IMR-90 (cell line): ENCODE measurements at regions not wholly inside any gene's neighbourhood (a gene's known extent, or its start where the extent isn't known, plus 50 kb on each side); places are given as distances from the start of the nearest gene placed in this dataset.

Source experiments
- ATAC-seq: fragments of 200-7000 bp; cut with Tn5 transposase; 2 replicates; pipeline ENCODE4 v1.9.1; 2020; ENCODE audit warnings: low read depth, mild to moderate bottlenecking, moderate library complexity
- BruUV-seq: library from RNA; stranded (reverse); fragments of 400-500 nt; replicated peaks from 2 replicates; lab custom pipeline; 2021; lab: Mats Ljungman, UMichigan
- CTCF ChIA-PET: fragments of 300-600 bp; formaldehyde crosslinking; extraction: SDS; loops from one replicate; lab custom pipeline; 2021; ENCODE audit warnings: antibody characterized with exemption; lab: Yijun Ruan, JAX
- POLR2A ChIA-PET: fragments of 300-600 bp; sonication (Branson Sonifier 250); formaldehyde crosslinking; loops from one replicate; lab custom pipeline; 2022; ENCODE audit warnings: antibody characterized with exemption; ENCODE audit not compliant: unreplicated experiment; lab: Charles Lee
- DNase-seq: peaks from one replicate; pipeline ENCODE4 v3.0.0; 2013
- H2AFZ ChIP-seq: replicated peaks from 2 replicates; pipeline ENCODE3; 2013; ENCODE audit warnings: low read length, mild to moderate bottlenecking; ENCODE audit not compliant: poor library complexity
- H2AK5ac ChIP-seq: 2 replicates; pipeline ENCODE4 v1.6.1; 2013; ENCODE audit warnings: low read depth, low read length, inconsistent platforms
- H2AK9ac ChIP-seq: replicated peaks from 2 replicates; pipeline ENCODE3; 2013; ENCODE audit warnings: mild to moderate bottlenecking, low read depth, low read length, moderate library complexity; ENCODE audit not compliant: poor library complexity
- H2BK120ac ChIP-seq: 2 replicates; pipeline ENCODE4 v1.6.1; 2013; ENCODE audit warnings: low read depth, low read length, inconsistent platforms
- H2BK15ac ChIP-seq: 3 replicates; pipeline ENCODE4 v1.6.1; 2013; ENCODE audit warnings: low read depth, low read length, inconsistent platforms
- H2BK20ac ChIP-seq: 2 replicates; pipeline ENCODE4 v1.6.1; 2013; ENCODE audit warnings: low read depth, mild to moderate bottlenecking, inconsistent platforms, low read length, moderate library complexity
- H2BK5ac ChIP-seq: 2 replicates; pipeline ENCODE4 v1.6.1; 2013; ENCODE audit warnings: mild to moderate bottlenecking, low read depth, low read length, inconsistent platforms; ENCODE audit not compliant: poor library complexity, severe bottlenecking
- H3K14ac ChIP-seq: replicated peaks from 2 replicates; pipeline ENCODE4 v1.6.1; 2013; ENCODE audit warnings: low read depth, low read length, inconsistent platforms
- H3K18ac ChIP-seq: 2 replicates; pipeline ENCODE4 v1.6.1; 2013; ENCODE audit warnings: low read depth, low read length, control low read depth
- H3K23ac ChIP-seq: 2 replicates; pipeline ENCODE4 v1.6.1; 2013; ENCODE audit warnings: low read depth, low read length, inconsistent platforms
- H3K27ac ChIP-seq: 2 replicates; pipeline ENCODE4 v1.5.1; 2013; ENCODE audit warnings: mild to moderate bottlenecking, control low read depth, low read length; ENCODE audit not compliant: insufficient read depth
- H3K27me3 ChIP-seq: 2 replicates; pipeline ENCODE4 v1.6.1; 2013; ENCODE audit warnings: low read length; ENCODE audit not compliant: control insufficient read depth, insufficient read depth
- H3K36me3 ChIP-seq: 2 replicates; pipeline ENCODE4 v1.6.1; 2013; ENCODE audit warnings: low read length, mixed read lengths; ENCODE audit not compliant: control insufficient read depth, insufficient read depth
- H3K4ac ChIP-seq: 2 replicates; pipeline ENCODE4 v1.6.1; 2013; ENCODE audit warnings: low read depth, low read length, inconsistent platforms
- H3K4me1 ChIP-seq: 2 replicates; pipeline ENCODE4 v1.6.1; 2013; ENCODE audit warnings: low read length, mixed read lengths; ENCODE audit not compliant: control insufficient read depth, insufficient read depth
- H3K4me2 ChIP-seq: 2 replicates; pipeline ENCODE4 v1.6.1; 2013; ENCODE audit warnings: low read depth, mild to moderate bottlenecking, control low read depth, low read length, moderate library complexity
- H3K4me3 ChIP-seq: 2 replicates; pipeline ENCODE4 v1.5.1; 2013; ENCODE audit warnings: low read depth, mild to moderate bottlenecking, control low read depth, low read length, moderate library complexity; ENCODE audit not compliant: insufficient read depth
- H3K56ac ChIP-seq: 2 replicates; pipeline ENCODE4 v1.6.1; 2013; ENCODE audit warnings: low read length, inconsistent platforms; ENCODE audit not compliant: insufficient read depth; ENCODE audit errors: extremely low read depth
- H3K79me1 ChIP-seq, 2 experiments: 2 replicates each; pipeline ENCODE4 v1.6.1; 2013; ENCODE audit warnings: low read length in 2 of 2, inconsistent platforms in 1 of 2, low read depth in 1 of 2
- H3K9ac ChIP-seq: 2 replicates; pipeline ENCODE4 v1.6.1; 2013; ENCODE audit warnings: low read depth, low read length, control low read depth
- H3K9me1 ChIP-seq: 2 replicates; pipeline ENCODE4 v1.6.1; 2013; ENCODE audit warnings: low read length, inconsistent platforms; ENCODE audit not compliant: insufficient read depth
- H3K9me3 ChIP-seq: 2 replicates; pipeline ENCODE4 v1.6.1; 2013; ENCODE audit warnings: low read length; ENCODE audit not compliant: control insufficient read depth, insufficient read depth
- H4K20me1 ChIP-seq: 2 replicates; pipeline ENCODE4 v1.6.1; 2013; ENCODE audit warnings: low read length, inconsistent platforms; ENCODE audit not compliant: insufficient read depth
- H4K5ac ChIP-seq: 2 replicates; pipeline ENCODE4 v1.6.1; 2013; ENCODE audit warnings: mild to moderate bottlenecking, low read depth, low read length, control low read depth
- H4K8ac ChIP-seq, 2 experiments: 2 replicates each; pipeline ENCODE4 v1.6.1; 2013; ENCODE audit warnings: low read depth in 2 of 2, low read length in 2 of 2, control low read depth in 1 of 2, inconsistent platforms in 1 of 2
- H4K91ac ChIP-seq: 2 replicates; pipeline ENCODE4 v1.6.1; 2013; ENCODE audit warnings: low read depth, low read length, inconsistent platforms; ENCODE audit not compliant: insufficient read depth
- BHLHE40 ChIP-seq: fragments of 150-350 bp; IDR thresholded peaks from 2 replicates; pipeline ENCODE4 v1.6.1; 2016; ENCODE audit warnings: mild to moderate bottlenecking, low read depth, low read length
- CEBPB ChIP-seq: IDR thresholded peaks from 2 replicates; pipeline ENCODE4 v1.6.1; 2012; ENCODE audit warnings: low read depth, low read length, improper control_type of control experiment
- CHD1 ChIP-seq: IDR thresholded peaks from 2 replicates; pipeline ENCODE4 v1.6.1; 2012; ENCODE audit warnings: low read depth, low read length, improper control_type of control experiment
- CTCF ChIP-seq: conservative IDR thresholded peaks from 2 replicates; pipeline ENCODE4 v1.5.1; 2012; ENCODE audit warnings: mild to moderate bottlenecking, low read depth, low read length, improper control_type of control experiment
- ELK1 ChIP-seq: fragments of 150-350 bp; IDR thresholded peaks from 2 replicates; pipeline ENCODE4 v1.6.1; 2016; ENCODE audit warnings: low read depth, mild to moderate bottlenecking, low read length, moderate library complexity, borderline replicate concordance
- FOS ChIP-seq: fragments of 150-350 bp; IDR thresholded peaks from 2 replicates; pipeline ENCODE4 v1.6.1; 2016; ENCODE audit warnings: low read depth, low read length
- MAFK ChIP-seq: IDR thresholded peaks from 2 replicates; pipeline ENCODE4 v1.6.1; 2012; ENCODE audit warnings: low read depth, low read length, improper control_type of control experiment
- MAZ ChIP-seq: IDR thresholded peaks from 2 replicates; pipeline ENCODE4 v1.6.1; 2012; ENCODE audit warnings: low read depth, mild to moderate bottlenecking, low read length, improper control_type of control experiment, moderate library complexity, borderline replicate concordance
- MXI1 ChIP-seq: IDR thresholded peaks from 2 replicates; pipeline ENCODE4 v1.6.1; 2012; ENCODE audit warnings: low read depth, mild to moderate bottlenecking, low read length, moderate library complexity, borderline replicate concordance
- NFE2L2 ChIP-seq: fragments of 150-350 bp; IDR thresholded peaks from 2 replicates; pipeline ENCODE4 v1.6.1; 2016; ENCODE audit warnings: low read depth, mild to moderate bottlenecking, low read length
- POLR2A ChIP-seq: IDR thresholded peaks from 2 replicates; pipeline ENCODE4 v1.6.1; 2012; ENCODE audit warnings: mild to moderate bottlenecking, low read depth, low read length
- RAD21 ChIP-seq: IDR thresholded peaks from 2 replicates; pipeline ENCODE4 v1.6.1; 2012; ENCODE audit warnings: low read length, improper control_type of control experiment
- RCOR1 ChIP-seq: IDR thresholded peaks from 2 replicates; pipeline ENCODE4 v1.6.1; 2012; ENCODE audit warnings: mild to moderate bottlenecking, low read length, improper control_type of control experiment; ENCODE audit not compliant: insufficient replicate concordance
- RFX5 ChIP-seq: IDR thresholded peaks from 2 replicates; pipeline ENCODE4 v1.8.0; 2012; ENCODE audit warnings: low read depth, mild to moderate bottlenecking, low read length, moderate library complexity
- SMC3 ChIP-seq: fragments of 150-350 bp; IDR thresholded peaks from 2 replicates; pipeline ENCODE4 v1.6.1; 2016; ENCODE audit warnings: low read depth, mild to moderate bottlenecking, antibody characterized with exemption, low read length, moderate library complexity
- USF2 ChIP-seq: fragments of 150-350 bp; IDR thresholded peaks from 2 replicates; pipeline ENCODE4 v1.6.1; 2017; ENCODE audit warnings: mild to moderate bottlenecking, antibody characterized with exemption, low read length, low read depth
- WGBS, 2 experiments: methylation state at CpG; one replicate each; pipeline versions ENCODE4 v1.1.5 to v1.1.7; 2013; ENCODE audit warnings: missing lambda C conversion rate in 2 of 2; ENCODE audit not compliant: insufficient read length in 1 of 2; ENCODE audit errors: extremely low coverage in 2 of 2; 5-methylcytosine and 5-hydroxymethylcytosine counted together
- dilution Hi-C: fragments of 300-500 bp; cut with HindIII; formaldehyde crosslinking; loops from one replicate; pipeline ENCODE4 v1.14.3; 2018; ENCODE audit warnings: low sequenced_read_pairs; ENCODE audit not compliant: unreplicated experiment
- in situ Hi-C: fragments of 300-500 bp; cut with MboI; formaldehyde crosslinking; loops from 3 replicates; pipeline ENCODE4 v1.14.3; 2019; ENCODE audit warnings: low sequenced_read_pairs, inconsistent platforms, mixed read lengths
- intact Hi-C: fragments of 100-400 bp; cut with micrococcal nuclease; formaldehyde crosslinking; loops from 2 replicates; pipeline ENCODE4 v1.10.0; 2022

- Histone ChIP-seq H3K4me2 (no peak overlapping the region), H2AK5ac (no peak overlapping the region), H3K9me3 (0 out of 2 replicates have a peak, but pooled peaks cover 3% of the 10 kb centered on the region), H2BK5ac (no peak overlapping the region), H3K9me1 (no peaks in the 10 kb centered on the region), H2BK120ac (no peak overlapping the region), H3K14ac (no peak overlapping the region), H3K23ac (no peak overlapping the region), H2AK9ac (no peak overlapping the region), H4K8ac (no peak overlapping the region), H2AFZ (no peak overlapping the region), H3K56ac (no peak overlapping the region), H4K20me1 (no peaks in the 10 kb centered on the region), H3K4ac (no peak overlapping the region), H3K36me3 (no peaks in the 10 kb centered on the region), H3K79me1 (peaks cover 3 to 6% of the 10 kb centered on the region in 2 experiments; a peak in 2 of 4 replicates), H4K91ac (no peak overlapping the region), H2BK15ac (no peak overlapping the region), H3K18ac (no peak overlapping the region), H3K27ac (no peak overlapping the region), H3K9ac (no peak overlapping the region), H2BK20ac (no peak overlapping the region), H3K4me1 (no peaks in the 10 kb centered on the region), H3K27me3 (no peaks in the 10 kb centered on the region), H4K5ac (no peak overlapping the region), H3K4me3 (no peak overlapping the region)
- DNase-seq = no peak
- TF ChIP-seq RAD21 = no peak
- no peak for TF ChIP-seq RFX5
- TF ChIP-seq USF2 = no peak
- no peak for TF ChIP-seq BHLHE40
- no peak for TF ChIP-seq CTCF
- TF ChIP-seq CHD1 = no peak
- no peak for TF ChIP-seq FOS
- no peak for TF ChIP-seq ELK1
- TF ChIP-seq MAFK = no peak
- no peak for TF ChIP-seq MXI1
- TF ChIP-seq NFE2L2 = no peak
- TF ChIP-seq RCOR1 = no peak
- no peak for TF ChIP-seq MAZ
- no peak for TF ChIP-seq POLR2A
- TF ChIP-seq SMC3 = no peak
- TF ChIP-seq CEBPB = no peak
- no TSS peak for BruUV-seq
- ATAC-seq = no peak
- 80% methylated on average over 1 of the region's 2 CpGs; no CpG with 5 or more reads in 1 of the 2 experiments for WGBS, 2 experiments
- in situ Hi-C loops (no loop called here), dilution Hi-C loops (no loop called here), intact Hi-C loops (no loop called here)
- ChIA-PET POLR2A (no interaction called here), CTCF (interaction anchor here (0.5 kb wide), 1 partner anchor 345 kb away, joined by 3 read pairs; no protein-coding TSS in a partner anchor)
Observed at GRCh38 chr6:144665932-144666450, 380.9 kb downstream of the UTRN start.
